Stimulated activated CD8-positive, alpha-beta memory T cell treated with anti-CD3 and anti-CD28 coated beads, Interleukin-2, amount 100 ng/mL, for 1 hour (primary cell): ENCODE measurements at regions not wholly inside any gene's neighbourhood (a gene's known extent, or its start where the extent isn't known, plus 50 kb on each side); places are given as distances from the start of the nearest gene placed in this dataset.

Experiments used
- DNase-seq, 2 donors: peaks; one replicate each; pipeline ENCODE4 v3.0.0-alpha.2; 2020; ENCODE audit warnings: low read depth in 2 of 2

GRCh38 chr15:91733661-91734060, 119.8 kb upstream of the SLCO3A1 start:
- no peak for DNase-seq

DNA sequence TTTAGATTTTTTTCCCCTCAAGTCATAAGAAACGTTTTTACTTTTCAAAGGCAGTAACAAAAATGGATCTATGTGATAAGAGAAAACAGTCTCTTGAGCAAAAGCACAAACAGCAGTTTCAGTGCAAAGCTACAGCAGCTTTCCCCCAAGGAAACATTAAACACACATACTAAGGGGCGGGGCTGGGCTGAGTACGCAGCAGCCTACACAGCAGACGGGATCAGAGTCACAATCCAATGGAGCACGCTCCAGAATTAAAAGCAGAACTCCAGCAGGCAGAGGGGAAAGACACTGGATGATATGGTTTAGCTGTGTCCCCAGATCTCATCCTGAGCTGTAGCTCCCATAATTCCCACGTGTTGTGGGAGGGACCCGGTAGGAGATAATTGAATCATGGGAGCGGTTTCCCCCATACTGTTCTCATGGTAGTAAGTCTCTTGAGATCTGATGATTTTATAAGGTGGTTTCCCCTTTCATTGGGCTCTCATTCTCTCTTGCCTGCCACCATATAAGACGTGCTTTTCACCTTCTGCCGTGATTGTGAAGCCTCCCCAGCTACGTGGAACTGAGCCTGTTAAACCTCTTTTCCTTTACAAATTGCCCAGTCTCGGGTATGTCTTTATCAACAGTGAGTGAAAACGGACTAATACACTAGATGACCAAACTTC, 116.2 kb upstream of the SLCO3A1 start:
- DNase-seq, result no peak

- no peak for DNase-seq
These were observed 111.5 kb upstream of the SLCO3A1 start for GRCh38 chr15:91741986-91742385.

DNA sequence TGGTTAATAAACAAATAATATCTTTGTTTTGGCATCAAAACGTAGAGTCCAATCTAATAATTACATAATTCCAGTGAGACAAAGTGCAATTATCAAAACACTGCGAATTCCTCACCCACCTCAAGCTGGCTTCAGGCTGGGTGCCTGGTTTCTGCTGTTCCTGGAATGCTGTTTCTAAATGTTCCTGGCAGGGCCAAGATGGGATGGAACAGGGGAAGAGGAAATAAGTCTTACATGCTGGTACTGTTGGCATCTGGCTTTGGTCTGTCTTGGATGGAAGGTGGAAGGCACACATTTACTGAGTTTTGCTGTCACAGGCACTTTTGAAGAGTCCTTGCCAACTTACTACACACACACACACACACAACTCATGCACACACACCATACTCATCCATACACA, 101.9 kb upstream of the SLCO3A1 start:
- DNase-seq, result no peak

DNA sequence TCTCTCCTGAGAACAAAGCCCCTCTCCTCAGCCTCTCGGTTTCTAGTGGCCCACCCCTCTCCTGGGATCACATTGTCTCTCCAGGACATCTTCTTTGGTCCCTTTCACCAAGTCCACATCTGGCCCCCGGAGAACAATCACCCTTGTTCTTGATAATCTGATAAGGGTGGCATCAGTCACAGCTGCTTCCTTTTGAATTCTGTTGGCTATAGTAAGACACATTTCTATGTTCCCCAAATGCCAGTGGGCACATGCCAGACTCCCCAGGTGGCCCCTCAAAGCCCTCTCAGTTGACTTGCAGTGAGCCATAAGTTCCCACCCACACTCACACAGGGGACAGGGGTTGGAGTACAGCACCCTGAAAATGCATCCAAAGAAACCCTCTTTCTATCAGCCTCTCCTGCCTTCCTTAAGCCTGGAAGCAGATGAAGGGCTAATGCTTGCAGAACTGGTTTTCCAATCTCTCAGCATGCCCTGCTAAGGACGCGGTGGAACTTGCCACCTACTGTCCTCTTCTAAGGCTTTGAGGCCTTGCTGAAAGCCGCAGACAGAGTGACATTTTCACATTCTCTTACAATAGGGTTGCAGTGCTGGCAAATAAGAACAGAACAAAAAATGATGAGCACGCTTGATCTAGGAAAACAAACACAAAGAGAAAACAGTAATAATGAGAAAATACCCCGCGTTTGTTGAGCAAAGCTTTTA, 101.3 kb upstream of the SLCO3A1 start:
- DNase-seq, result no peak

DNA sequence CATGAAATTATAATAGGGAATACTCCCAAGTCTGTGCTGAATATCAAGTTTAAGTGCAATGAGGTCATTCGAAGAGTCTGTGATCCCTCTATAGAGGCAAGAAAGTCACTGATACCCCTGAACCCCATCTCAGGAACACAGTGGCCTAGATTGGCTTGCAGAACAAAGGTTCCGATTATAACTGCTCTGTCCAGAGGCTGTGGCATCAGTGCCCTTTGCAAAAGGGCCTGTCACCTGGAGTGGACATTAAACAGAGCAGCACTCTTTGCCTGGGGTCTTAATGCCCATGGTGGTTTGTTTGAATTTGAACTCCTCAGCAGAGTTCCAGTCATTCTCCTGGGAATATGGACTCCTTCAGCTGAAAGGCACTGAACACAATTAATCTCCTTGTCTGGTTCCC, 93.9 kb upstream of the SLCO3A1 start:
- DNase-seq, result no peak

DNA sequence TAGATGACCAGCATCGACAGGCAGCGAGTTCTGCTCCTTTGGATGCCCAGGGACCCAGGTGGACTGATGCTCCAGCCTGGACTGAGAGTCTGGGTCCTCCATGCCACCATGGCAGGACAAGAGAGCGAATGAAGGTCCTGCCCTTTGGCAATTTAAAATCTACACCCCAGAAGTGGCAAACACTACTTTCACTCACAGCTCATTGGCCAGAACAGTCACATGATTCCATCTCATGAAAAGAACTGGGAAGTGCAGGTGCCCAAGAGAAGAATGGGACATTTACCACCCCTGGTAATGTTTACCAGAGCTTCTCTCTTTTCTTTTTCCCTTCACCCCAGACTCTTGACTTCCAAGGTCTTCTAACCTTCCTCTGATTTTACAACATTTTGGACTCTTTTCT, 87.8 kb upstream of the SLCO3A1 start:
- DNase-seq, result no peak

DNA sequence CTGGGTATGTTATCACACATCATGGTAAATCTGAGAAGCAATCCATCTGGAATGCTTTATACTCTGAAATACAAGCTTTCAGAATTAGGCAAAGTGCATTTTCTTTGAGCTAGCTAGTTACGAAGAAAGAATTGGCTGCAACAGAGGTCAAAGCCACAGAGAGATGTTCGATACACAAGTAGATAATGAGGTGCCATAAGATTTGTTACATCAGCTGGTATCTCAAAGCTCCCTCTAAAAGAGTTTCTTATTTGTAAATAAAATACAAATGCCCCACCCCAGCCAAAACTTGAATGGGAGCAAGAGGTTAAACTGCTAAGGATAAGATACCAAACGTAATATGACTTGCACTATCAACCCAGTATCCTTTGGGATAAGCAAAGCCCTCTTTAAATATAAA, 84.0 kb upstream of the SLCO3A1 start:
- no peak for DNase-seq

- no peak for DNase-seq
These were observed 83.6 kb upstream of the SLCO3A1 start for GRCh38 chr15:91769894-91770293.

GRCh38 chr15:91776104-91776503, 77.4 kb upstream of the SLCO3A1 start:
- DNase-seq, result no peak

DNA sequence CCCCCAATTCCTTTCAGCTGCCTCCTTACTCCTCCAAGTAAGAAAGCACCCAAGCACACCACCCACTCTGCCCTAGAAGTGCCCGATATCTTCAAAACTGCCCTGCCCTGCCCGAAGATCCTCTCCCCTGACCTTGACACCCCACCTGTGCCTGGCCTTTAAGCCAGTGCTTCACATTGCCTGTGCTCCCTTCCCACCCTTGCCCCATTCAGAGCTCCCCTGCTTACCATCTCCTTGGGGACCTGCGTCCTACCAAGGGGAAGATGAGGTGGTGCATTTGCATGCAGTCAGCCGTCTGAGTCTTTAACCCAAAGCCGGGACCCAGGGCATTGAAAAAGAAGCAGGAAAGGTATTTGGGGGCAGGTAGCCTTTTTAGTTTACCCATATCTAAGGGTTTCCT, 73.5 kb upstream of the SLCO3A1 start:
- no peak for DNase-seq

DNA sequence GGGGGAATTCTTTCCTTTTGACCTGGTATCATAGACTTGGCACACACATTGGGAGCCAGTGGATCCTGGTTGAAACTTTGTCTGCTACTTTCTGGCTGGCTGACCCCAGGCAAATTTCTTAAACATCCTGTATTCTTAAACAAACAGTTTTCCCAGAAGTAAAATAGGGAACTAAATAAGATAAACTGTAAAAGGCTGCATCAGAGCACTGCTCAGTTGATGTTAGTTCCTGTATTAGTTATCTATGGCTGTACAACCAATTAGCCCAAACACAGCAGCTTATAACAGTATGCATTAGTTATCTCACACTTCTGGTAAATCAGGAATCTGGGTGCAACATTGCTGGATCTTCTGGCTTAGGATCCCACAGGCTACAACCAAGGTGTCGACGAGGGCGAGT, 73.1 kb upstream of the SLCO3A1 start:
- DNase-seq, result no peak

DNA sequence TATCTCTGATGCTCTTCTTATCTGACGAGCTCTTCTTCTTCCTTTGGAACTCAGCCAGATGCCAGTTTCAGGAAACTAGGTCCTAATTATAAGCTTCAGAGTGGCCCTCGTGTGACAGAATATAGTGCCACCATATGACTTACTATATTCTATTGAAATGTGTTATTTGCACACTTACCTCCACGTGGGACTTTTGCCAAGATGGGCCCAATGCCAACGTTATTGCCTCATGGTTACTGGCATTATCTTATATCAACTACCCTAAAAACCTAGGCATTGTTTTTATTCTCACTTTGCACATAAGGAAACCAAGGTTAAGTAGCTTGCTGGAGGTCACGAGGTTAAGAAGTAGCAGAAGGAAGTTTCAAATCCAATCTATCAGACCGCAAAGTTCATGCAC, 71.3 kb upstream of the SLCO3A1 start:
- no peak for DNase-seq

- no peak for DNase-seq
These were observed 70.5 kb upstream of the SLCO3A1 start for GRCh38 chr15:91783008-91783407.

DNA sequence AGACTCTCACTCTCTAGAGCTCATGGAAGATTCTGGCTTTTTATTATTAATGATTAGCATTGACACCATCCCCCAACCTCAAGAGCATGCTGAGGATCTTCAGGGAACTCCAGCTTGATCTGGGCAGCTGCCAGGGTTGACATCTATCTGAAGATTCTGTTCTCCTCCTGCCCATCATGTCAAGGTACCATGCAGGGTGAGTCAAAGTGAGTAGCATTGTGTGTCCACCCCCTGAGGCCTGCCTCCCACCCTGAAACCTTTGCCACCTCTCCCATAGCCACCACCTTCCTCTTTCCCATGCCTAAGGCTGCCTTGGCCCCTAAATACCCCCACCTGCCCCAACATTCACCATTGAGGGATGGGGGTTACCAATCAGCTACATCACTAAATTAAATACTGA, 70.1 kb upstream of the SLCO3A1 start:
- no peak for DNase-seq

DNA sequence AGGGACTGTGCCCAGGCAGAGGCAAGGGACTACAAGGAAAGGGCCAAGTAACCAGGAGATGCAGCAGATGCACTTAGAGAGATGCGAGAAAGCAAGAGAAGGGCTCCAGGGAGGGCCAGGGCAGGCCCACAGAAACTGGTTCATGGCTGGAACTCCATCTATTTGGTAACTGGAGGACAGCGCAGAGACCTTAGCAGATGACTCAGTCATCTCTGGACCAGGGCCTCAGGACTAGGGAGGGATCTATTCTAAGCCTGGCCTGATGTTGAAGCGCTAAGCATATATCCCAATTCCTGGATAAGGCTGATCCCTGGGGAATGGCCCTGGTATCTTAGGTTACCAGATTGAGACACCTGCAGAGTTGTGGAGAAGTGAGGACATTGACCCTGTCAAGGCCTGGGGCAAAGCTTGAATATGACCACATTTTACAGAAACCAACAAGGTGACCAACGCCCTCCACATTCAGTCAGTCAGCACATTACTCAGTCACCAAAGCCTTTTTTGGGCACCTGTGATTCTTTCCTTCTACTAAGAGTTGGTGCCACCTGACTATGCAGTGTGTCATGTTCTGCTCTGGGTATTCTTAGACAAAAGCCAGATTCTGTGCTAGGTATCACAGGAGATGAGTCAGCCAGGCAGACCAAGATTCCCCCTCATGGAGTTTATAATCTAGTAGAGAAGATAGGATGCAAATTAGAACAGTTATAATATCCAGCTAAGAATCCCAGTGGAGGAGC, 68.4 kb upstream of the SLCO3A1 start:
- DNase-seq, result no peak

- no peak for DNase-seq
These were observed 66.3 kb upstream of the SLCO3A1 start for GRCh38 chr15:91787198-91787597.

- no peak for DNase-seq
These were observed 64.4 kb upstream of the SLCO3A1 start for GRCh38 chr15:91789136-91789535.

DNA sequence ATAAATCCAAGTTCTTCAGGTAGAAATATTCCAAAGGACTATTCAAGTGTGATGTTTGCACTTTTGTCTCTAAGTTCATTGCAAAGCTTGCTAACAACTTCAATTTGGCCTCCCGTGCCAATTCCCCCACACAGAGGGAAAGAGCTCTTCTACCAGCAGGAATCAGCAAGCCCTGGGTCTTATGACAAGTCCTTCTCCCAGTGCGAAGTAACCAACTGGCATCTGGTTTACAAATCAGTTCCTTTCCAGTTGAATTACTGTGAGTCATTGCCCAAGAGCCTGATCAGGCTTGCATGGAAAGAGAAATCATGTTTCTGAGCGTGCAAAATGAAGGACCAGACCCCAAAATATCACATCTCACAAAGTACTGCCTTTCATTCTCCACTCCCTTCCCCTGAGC, 62.7 kb upstream of the SLCO3A1 start:
- no peak for DNase-seq

GRCh38 chr15:91793771-91794170, 59.7 kb upstream of the SLCO3A1 start:
- no peak for DNase-seq

DNA sequence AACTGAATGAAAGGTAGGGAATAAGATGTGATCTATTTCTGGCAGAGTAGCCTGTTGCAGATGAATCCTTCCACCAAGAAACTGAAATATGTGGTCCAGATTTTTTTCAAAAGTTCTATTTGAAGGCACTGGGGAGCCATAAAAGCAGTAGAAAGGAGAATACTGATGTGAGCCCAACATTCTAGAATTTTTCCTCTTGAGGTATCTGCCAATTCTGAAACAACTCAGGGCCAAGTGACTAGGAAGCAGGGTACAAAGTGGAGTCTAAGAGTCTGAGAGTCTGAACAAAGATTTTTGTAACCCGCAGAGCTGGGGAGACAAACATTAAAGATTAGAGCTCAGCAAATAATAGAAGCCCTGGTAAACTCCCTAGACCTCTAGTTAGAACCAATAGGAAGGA, 58.3 kb upstream of the SLCO3A1 start:
- no peak for DNase-seq

DNA sequence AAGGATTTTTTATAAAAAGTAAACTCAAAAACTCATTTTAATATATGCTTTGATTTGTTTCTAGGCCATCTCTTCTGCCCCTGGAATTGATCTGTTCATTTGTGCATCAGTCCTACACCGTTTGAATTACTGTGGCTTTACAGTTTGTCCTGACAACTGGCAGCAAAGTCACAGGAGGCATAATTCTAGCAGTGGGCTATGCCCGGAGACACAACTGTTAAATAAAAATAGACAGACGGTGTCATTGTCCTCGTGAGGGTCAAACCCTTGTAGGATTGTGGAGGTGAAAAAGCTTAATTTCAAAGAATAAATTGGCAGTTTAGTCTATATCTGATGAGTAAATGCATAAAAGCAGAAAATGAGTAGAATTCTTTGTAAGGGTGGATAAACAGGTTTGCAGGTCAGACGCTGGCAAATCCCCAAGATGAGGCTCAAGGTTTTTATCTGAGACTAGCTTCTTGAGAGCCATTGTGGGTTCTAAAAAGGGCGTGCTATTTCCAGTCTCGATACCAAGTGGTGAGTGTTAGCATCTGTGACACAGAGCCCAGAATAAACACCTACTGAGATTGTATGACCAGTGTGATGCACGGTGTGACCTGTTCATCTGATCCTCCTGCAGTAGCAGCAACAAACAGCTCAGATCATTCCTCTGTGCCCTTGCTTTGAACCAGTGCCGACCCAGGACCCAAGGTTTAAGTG, 51.5 kb upstream of the SLCO3A1 start:
- no peak for DNase-seq

GRCh38 chr15:91803260-91803659, 50.2 kb upstream of the SLCO3A1 start:
- DNase-seq, result no peak
